IMR-90 (cell line): ENCODE measurements at regions not wholly inside any gene's neighbourhood (a gene's known extent, or its start where the extent isn't known, plus 50 kb on each side); places are given as distances from the start of the nearest gene placed in this dataset.

Source experiments
- ATAC-seq: fragments of 200-7000 bp; cut with Tn5 transposase; 2 replicates; pipeline ENCODE4 v1.9.1; 2020; ENCODE audit warnings: low read depth, mild to moderate bottlenecking, moderate library complexity
- BruUV-seq: library from RNA; stranded (reverse); fragments of 400-500 nt; replicated peaks from 2 replicates; lab custom pipeline; 2021; lab: Mats Ljungman, UMichigan
- CTCF ChIA-PET: fragments of 300-600 bp; formaldehyde crosslinking; extraction: SDS; loops from one replicate; lab custom pipeline; 2021; ENCODE audit warnings: antibody characterized with exemption; lab: Yijun Ruan, JAX
- POLR2A ChIA-PET: fragments of 300-600 bp; sonication (Branson Sonifier 250); formaldehyde crosslinking; loops from one replicate; lab custom pipeline; 2022; ENCODE audit warnings: antibody characterized with exemption; ENCODE audit not compliant: unreplicated experiment; lab: Charles Lee
- DNase-seq: peaks from one replicate; pipeline ENCODE4 v3.0.0; 2013
- H2AFZ ChIP-seq: replicated peaks from 2 replicates; pipeline ENCODE3; 2013; ENCODE audit warnings: low read length, mild to moderate bottlenecking; ENCODE audit not compliant: poor library complexity
- H2AK5ac ChIP-seq: 2 replicates; pipeline ENCODE4 v1.6.1; 2013; ENCODE audit warnings: low read depth, low read length, inconsistent platforms
- H2AK9ac ChIP-seq: replicated peaks from 2 replicates; pipeline ENCODE3; 2013; ENCODE audit warnings: mild to moderate bottlenecking, low read depth, low read length, moderate library complexity; ENCODE audit not compliant: poor library complexity
- H2BK120ac ChIP-seq: 2 replicates; pipeline ENCODE4 v1.6.1; 2013; ENCODE audit warnings: low read depth, low read length, inconsistent platforms
- H2BK15ac ChIP-seq: 3 replicates; pipeline ENCODE4 v1.6.1; 2013; ENCODE audit warnings: low read depth, low read length, inconsistent platforms
- H2BK20ac ChIP-seq: 2 replicates; pipeline ENCODE4 v1.6.1; 2013; ENCODE audit warnings: low read depth, mild to moderate bottlenecking, inconsistent platforms, low read length, moderate library complexity
- H2BK5ac ChIP-seq: 2 replicates; pipeline ENCODE4 v1.6.1; 2013; ENCODE audit warnings: mild to moderate bottlenecking, low read depth, low read length, inconsistent platforms; ENCODE audit not compliant: poor library complexity, severe bottlenecking
- H3K14ac ChIP-seq: replicated peaks from 2 replicates; pipeline ENCODE4 v1.6.1; 2013; ENCODE audit warnings: low read depth, low read length, inconsistent platforms
- H3K18ac ChIP-seq: 2 replicates; pipeline ENCODE4 v1.6.1; 2013; ENCODE audit warnings: low read depth, low read length, control low read depth
- H3K23ac ChIP-seq: 2 replicates; pipeline ENCODE4 v1.6.1; 2013; ENCODE audit warnings: low read depth, low read length, inconsistent platforms
- H3K27ac ChIP-seq: 2 replicates; pipeline ENCODE4 v1.5.1; 2013; ENCODE audit warnings: mild to moderate bottlenecking, control low read depth, low read length; ENCODE audit not compliant: insufficient read depth
- H3K27me3 ChIP-seq: 2 replicates; pipeline ENCODE4 v1.6.1; 2013; ENCODE audit warnings: low read length; ENCODE audit not compliant: control insufficient read depth, insufficient read depth
- H3K36me3 ChIP-seq: 2 replicates; pipeline ENCODE4 v1.6.1; 2013; ENCODE audit warnings: low read length, mixed read lengths; ENCODE audit not compliant: control insufficient read depth, insufficient read depth
- H3K4ac ChIP-seq: 2 replicates; pipeline ENCODE4 v1.6.1; 2013; ENCODE audit warnings: low read depth, low read length, inconsistent platforms
- H3K4me1 ChIP-seq: 2 replicates; pipeline ENCODE4 v1.6.1; 2013; ENCODE audit warnings: low read length, mixed read lengths; ENCODE audit not compliant: control insufficient read depth, insufficient read depth
- H3K4me2 ChIP-seq: 2 replicates; pipeline ENCODE4 v1.6.1; 2013; ENCODE audit warnings: low read depth, mild to moderate bottlenecking, control low read depth, low read length, moderate library complexity
- H3K4me3 ChIP-seq: 2 replicates; pipeline ENCODE4 v1.5.1; 2013; ENCODE audit warnings: low read depth, mild to moderate bottlenecking, control low read depth, low read length, moderate library complexity; ENCODE audit not compliant: insufficient read depth
- H3K56ac ChIP-seq: 2 replicates; pipeline ENCODE4 v1.6.1; 2013; ENCODE audit warnings: low read length, inconsistent platforms; ENCODE audit not compliant: insufficient read depth; ENCODE audit errors: extremely low read depth
- H3K79me1 ChIP-seq, 2 experiments: 2 replicates each; pipeline ENCODE4 v1.6.1; 2013; ENCODE audit warnings: low read length in 2 of 2, inconsistent platforms in 1 of 2, low read depth in 1 of 2
- H3K9ac ChIP-seq: 2 replicates; pipeline ENCODE4 v1.6.1; 2013; ENCODE audit warnings: low read depth, low read length, control low read depth
- H3K9me1 ChIP-seq: 2 replicates; pipeline ENCODE4 v1.6.1; 2013; ENCODE audit warnings: low read length, inconsistent platforms; ENCODE audit not compliant: insufficient read depth
- H3K9me3 ChIP-seq: 2 replicates; pipeline ENCODE4 v1.6.1; 2013; ENCODE audit warnings: low read length; ENCODE audit not compliant: control insufficient read depth, insufficient read depth
- H4K20me1 ChIP-seq: 2 replicates; pipeline ENCODE4 v1.6.1; 2013; ENCODE audit warnings: low read length, inconsistent platforms; ENCODE audit not compliant: insufficient read depth
- H4K5ac ChIP-seq: 2 replicates; pipeline ENCODE4 v1.6.1; 2013; ENCODE audit warnings: mild to moderate bottlenecking, low read depth, low read length, control low read depth
- H4K8ac ChIP-seq, 2 experiments: 2 replicates each; pipeline ENCODE4 v1.6.1; 2013; ENCODE audit warnings: low read depth in 2 of 2, low read length in 2 of 2, control low read depth in 1 of 2, inconsistent platforms in 1 of 2
- H4K91ac ChIP-seq: 2 replicates; pipeline ENCODE4 v1.6.1; 2013; ENCODE audit warnings: low read depth, low read length, inconsistent platforms; ENCODE audit not compliant: insufficient read depth
- BHLHE40 ChIP-seq: fragments of 150-350 bp; IDR thresholded peaks from 2 replicates; pipeline ENCODE4 v1.6.1; 2016; ENCODE audit warnings: mild to moderate bottlenecking, low read depth, low read length
- CEBPB ChIP-seq: IDR thresholded peaks from 2 replicates; pipeline ENCODE4 v1.6.1; 2012; ENCODE audit warnings: low read depth, low read length, improper control_type of control experiment
- RAD21 ChIP-seq: IDR thresholded peaks from 2 replicates; pipeline ENCODE4 v1.6.1; 2012; ENCODE audit warnings: low read length, improper control_type of control experiment
- RCOR1 ChIP-seq: IDR thresholded peaks from 2 replicates; pipeline ENCODE4 v1.6.1; 2012; ENCODE audit warnings: mild to moderate bottlenecking, low read length, improper control_type of control experiment; ENCODE audit not compliant: insufficient replicate concordance
- WGBS, 2 experiments: methylation state at CpG; one replicate each; pipeline versions ENCODE4 v1.1.5 to v1.1.7; 2013; ENCODE audit warnings: missing lambda C conversion rate in 2 of 2; ENCODE audit not compliant: insufficient read length in 1 of 2; ENCODE audit errors: extremely low coverage in 2 of 2; 5-methylcytosine and 5-hydroxymethylcytosine counted together
- dilution Hi-C: fragments of 300-500 bp; cut with HindIII; formaldehyde crosslinking; loops from one replicate; pipeline ENCODE4 v1.14.3; 2018; ENCODE audit warnings: low sequenced_read_pairs; ENCODE audit not compliant: unreplicated experiment
- in situ Hi-C: fragments of 300-500 bp; cut with MboI; formaldehyde crosslinking; loops from 3 replicates; pipeline ENCODE4 v1.14.3; 2019; ENCODE audit warnings: low sequenced_read_pairs, inconsistent platforms, mixed read lengths
- intact Hi-C: fragments of 100-400 bp; cut with micrococcal nuclease; formaldehyde crosslinking; loops from 2 replicates; pipeline ENCODE4 v1.10.0; 2022
- TF ChIP-seq, protein P1 (sequence below): conservative IDR thresholded peaks from 2 replicates; pipeline ENCODE4 v1.5.1; 2012; ENCODE audit warnings: mild to moderate bottlenecking, low read depth, low read length, improper control_type of control experiment

- Histone ChIP-seq H3K9me3 (peaks cover 8% of the 10 kb centered on the region; the same call in 1 of the 2 replicates), H3K9me1 (no peaks in the 10 kb centered on the region), H3K56ac (no peak overlapping the region), H2BK5ac (no peak overlapping the region), H3K27me3 (no peaks in the 10 kb centered on the region), H4K5ac (no peak overlapping the region), H3K23ac (no peak overlapping the region), H3K4me2 (no peak overlapping the region), H2BK120ac (no peak overlapping the region), H4K91ac (no peak overlapping the region), H2BK15ac (no peak overlapping the region), H3K79me1 (no peaks in the 10 kb centered on the region), H2AK9ac (no peak overlapping the region), H2BK20ac (no peak overlapping the region), H3K14ac (no peak overlapping the region), H3K18ac (no peak overlapping the region), H4K8ac (no peak overlapping the region), H3K4me1 (no peaks in the 10 kb centered on the region), H3K4ac (no peak overlapping the region), H2AFZ (no peak overlapping the region), H3K9ac (no peak overlapping the region), H3K36me3 (no peaks in the 10 kb centered on the region), H4K20me1 (no peaks in the 10 kb centered on the region), H2AK5ac (no peak overlapping the region), H3K4me3 (no peak overlapping the region), H3K27ac (no peak overlapping the region)
- no peak for TF ChIP-seq BHLHE40
- no peak for TF ChIP-seq RCOR1
- no peak for TF ChIP-seq RAD21
- TF ChIP-seq, protein P1, sequence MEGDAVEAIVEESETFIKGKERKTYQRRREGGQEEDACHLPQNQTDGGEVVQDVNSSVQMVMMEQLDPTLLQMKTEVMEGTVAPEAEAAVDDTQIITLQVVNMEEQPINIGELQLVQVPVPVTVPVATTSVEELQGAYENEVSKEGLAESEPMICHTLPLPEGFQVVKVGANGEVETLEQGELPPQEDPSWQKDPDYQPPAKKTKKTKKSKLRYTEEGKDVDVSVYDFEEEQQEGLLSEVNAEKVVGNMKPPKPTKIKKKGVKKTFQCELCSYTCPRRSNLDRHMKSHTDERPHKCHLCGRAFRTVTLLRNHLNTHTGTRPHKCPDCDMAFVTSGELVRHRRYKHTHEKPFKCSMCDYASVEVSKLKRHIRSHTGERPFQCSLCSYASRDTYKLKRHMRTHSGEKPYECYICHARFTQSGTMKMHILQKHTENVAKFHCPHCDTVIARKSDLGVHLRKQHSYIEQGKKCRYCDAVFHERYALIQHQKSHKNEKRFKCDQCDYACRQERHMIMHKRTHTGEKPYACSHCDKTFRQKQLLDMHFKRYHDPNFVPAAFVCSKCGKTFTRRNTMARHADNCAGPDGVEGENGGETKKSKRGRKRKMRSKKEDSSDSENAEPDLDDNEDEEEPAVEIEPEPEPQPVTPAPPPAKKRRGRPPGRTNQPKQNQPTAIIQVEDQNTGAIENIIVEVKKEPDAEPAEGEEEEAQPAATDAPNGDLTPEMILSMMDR = no peak
- TF ChIP-seq CEBPB = no peak
- ChIA-PET POLR2A (no interaction called here), CTCF (no interaction called here)
- intact Hi-C loops (no loop called here), dilution Hi-C loops (no loop called here), in situ Hi-C loops (no loop called here)
- WGBS, 2 experiments = no CpG with 5 or more reads among the region's 12 CpGs
- no peak for ATAC-seq
- no peak for DNase-seq
- BruUV-seq = no TSS peak
Observed at GRCh38 chr15:23912191-23912590, 225.1 kb upstream of the NDN start.
